HG03378 (cell line): ENCODE measurements at regions not wholly inside any gene's neighbourhood (a gene's known extent, or its start where the extent isn't known, plus 50 kb on each side); places are given as distances from the start of the nearest gene placed in this dataset.
"Not testable (repeated sequence)": the region's sequence is repeated elsewhere in the genome, so short reads cannot be mapped to it uniquely, and the experiment has no call there.

Experiments
- ATAC-seq: cut with Tn5 transposase; IDR thresholded peaks from one replicate; pipeline ENCODE4 v1.9.1; 2021; ENCODE audit warnings: mild to moderate bottlenecking, moderate library complexity; ENCODE audit not compliant: unreplicated experiment

GRCh38 chr7:112668561-112668960 lies 121.6 kb downstream of the TMEM168 start:
- no peak for ATAC-seq

GRCh38 chr7:112669306-112669705 lies 120.9 kb downstream of the TMEM168 start:
- no peak for ATAC-seq

GRCh38 chr7:112670193-112670592 lies 120.0 kb downstream of the TMEM168 start:
- no peak for ATAC-seq

- ATAC-seq = no peak
These were observed 111.6 kb downstream of the TMEM168 start for GRCh38 chr7:112678626-112679025.

- ATAC-seq = not testable (repeated sequence)
These were observed 100.6 kb downstream of the TMEM168 start for GRCh38 chr7:112689466-112690177.

GRCh38 chr7:112692333-112692732 lies 97.9 kb downstream of the TMEM168 start:
- ATAC-seq = no peak

DNA sequence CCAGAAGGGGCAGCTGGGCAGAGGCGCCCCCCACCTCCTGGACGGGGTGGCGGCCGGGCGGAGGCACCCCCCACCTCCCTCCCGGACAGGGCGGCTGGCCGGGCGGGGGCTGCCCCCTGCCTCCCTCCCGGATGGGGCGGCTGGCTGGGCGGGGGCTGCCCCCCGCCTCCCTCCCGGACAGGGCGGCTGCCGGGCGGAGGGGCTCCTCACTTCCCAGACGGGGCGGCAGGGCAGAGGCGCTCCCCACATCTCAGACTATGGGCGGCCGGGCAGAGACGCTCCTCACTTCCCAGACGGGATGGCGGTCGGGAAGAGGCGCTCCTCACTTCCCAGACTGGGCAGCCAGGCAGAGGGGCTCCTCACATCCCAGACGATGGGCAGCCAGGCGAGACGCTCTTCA lies 93.0 kb downstream of the TMEM168 start:
- ATAC-seq = not testable (repeated sequence)

DNA sequence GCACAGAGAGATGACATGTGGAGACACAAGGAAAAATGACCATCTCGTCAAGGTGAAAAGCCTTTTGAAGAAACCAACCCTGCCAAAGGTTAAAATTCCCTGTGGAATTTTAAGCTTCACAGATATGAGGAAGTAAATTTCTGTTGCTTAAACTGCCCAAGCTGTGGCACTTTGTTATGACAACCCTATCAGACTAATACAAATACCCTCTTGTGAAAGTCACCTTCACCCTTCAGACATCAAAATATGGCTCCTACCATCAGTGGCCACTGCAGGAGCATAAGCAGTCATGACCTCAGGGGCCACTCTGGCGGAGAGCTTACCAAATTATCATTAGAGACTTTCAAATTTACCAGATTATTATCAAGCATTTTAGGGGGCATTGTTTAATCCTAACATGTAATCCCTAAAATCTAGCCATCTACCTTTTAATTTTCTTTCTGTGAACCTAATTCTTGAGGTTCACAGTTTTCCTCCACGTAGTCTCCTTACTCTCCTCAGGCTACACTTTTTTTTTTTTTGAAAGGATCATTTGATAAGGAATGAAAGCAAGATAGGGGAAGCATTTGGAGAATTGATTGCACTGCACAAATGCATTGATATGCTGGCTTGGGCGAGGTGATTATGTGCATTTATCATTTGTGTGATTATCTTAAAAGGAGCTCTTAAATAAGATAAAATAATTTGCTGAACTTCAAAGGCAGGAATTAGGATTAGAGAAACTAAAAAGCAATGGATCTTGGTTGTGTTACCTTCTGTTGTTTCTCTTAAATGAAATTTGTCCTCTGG lies 90.3 kb downstream of the TMEM168 start:
- no peak for ATAC-seq

DNA sequence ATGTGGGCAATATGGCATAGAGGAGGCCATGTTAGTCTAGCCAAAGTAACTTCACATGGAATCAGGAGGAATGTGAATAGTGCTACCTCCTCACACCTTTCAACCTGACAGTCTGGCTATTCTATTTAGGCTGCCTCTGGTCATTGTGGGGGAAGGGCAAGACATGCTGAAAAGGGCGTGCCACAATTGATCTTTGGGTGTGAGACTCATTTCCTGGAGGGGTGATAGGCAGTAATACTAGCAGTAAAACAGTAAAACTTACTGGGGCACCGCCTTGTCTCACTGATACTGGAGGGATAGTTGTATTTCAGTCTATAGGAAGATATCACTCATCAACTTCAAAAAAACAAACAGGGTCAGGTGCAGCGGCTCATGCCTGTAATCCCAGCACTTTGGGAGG lies 88.7 kb downstream of the TMEM168 start:
- ATAC-seq = no peak

DNA sequence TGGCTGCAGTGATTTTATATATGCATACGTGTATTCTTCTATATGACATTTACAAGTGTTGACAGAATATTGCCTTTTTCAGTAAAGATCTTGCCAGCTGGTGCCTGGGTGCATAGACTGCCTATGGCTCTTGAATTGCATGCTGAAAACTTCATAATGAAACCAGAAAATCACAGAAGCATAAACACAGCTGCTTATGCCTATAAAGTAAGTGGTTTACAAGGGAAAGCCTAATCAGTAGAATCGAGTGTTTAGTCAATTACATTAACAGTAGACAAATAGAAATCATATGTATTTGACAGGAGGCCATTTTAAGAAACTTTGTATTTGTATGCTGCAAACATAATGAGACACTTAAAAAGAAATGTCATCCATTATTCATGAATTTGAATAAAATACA lies 82.5 kb downstream of the TMEM168 start:
- peak; percentile 54 for ATAC-seq

GRCh38 chr7:112708236-112708635 lies 82.0 kb downstream of the TMEM168 start:
- no peak for ATAC-seq
